ENCODE measurements at regions not wholly inside any gene's neighbourhood (a gene's known extent, or its start where the extent isn't known, plus 50 kb on each side); places are given as distances from the start of the nearest gene placed in this dataset.

GRCh38 chr6:168938546-168938945 is 315.1 kb downstream of the THBS2 start:
- TF ChIP-seq CTCF (conservative IDR thresholded peaks at IDR 0.05) (no peak), EZH2 (IDR thresholded peaks at IDR 0.05; ENCODE audit: low read depth) (no peak)
